ENCODE measurements at regions not wholly inside any gene's neighbourhood (a gene's known extent, or its start where the extent isn't known, plus 50 kb on each side); places are given as distances from the start of the nearest gene placed in this dataset.

- Histone ChIP-seq H3K27ac (ENCODE audit: low read depth, low read length, poor library complexity, severe bottlenecking) (no peak overlapping the region), H3K79me2 (ENCODE audit: insufficient read depth, low read depth, low read length) (no peaks in the 10 kb centered on the region), H3K9me3 (ENCODE audit: low read length) (no peaks in the 10 kb centered on the region), H2AFZ (ENCODE audit: low read length) (no peak overlapping the region), H3K4me3 (ENCODE audit: low read depth, low read length, poor library complexity, severe bottlenecking) (no peak overlapping the region), H3K4me1 (ENCODE audit: insufficient read depth, low read length, poor library complexity, severe bottlenecking) (no peaks in the 10 kb centered on the region), H3K9me2 (ENCODE audit: insufficient read depth, low read length) (no peaks in the 10 kb centered on the region), H3K36me3 (ENCODE audit: insufficient read depth, low read length) (no peaks in the 10 kb centered on the region), H3K4me2 (ENCODE audit: low read length) (no peak overlapping the region), H4K20me1 (ENCODE audit: insufficient read depth, low read length) (no peaks in the 10 kb centered on the region)
- no peak for DNase-seq (ENCODE audit: low spot score)
- TF ChIP-seq CTCF (conservative IDR thresholded peaks at IDR 0.05; ENCODE audit: low read length) (no peak), EZH2phosphoT487 (IDR thresholded peaks at IDR 0.05; ENCODE audit: borderline replicate concordance, low read depth, low read length) (no peak)
- intact Hi-C loops (cut with micrococcal nuclease; ENCODE audit: unreplicated experiment) = no loop called here
- ChIA-PET CTCF (ENCODE audit: unreplicated experiment) (no interaction called here), POLR2A (interaction anchor here (0.8 kb wide), 1 partner anchor 33 kb away, joined by 3 read pairs; no protein-coding TSS in a partner anchor)
- no TSS peak for BruUV-seq (replicated peaks)
These were observed 411.1 kb downstream of the SETD4 start for GRCh38 chr21:35649186-35649585.

GRCh38 chr21:35648512-35648911 is 411.8 kb downstream of the SETD4 start:
- Histone ChIP-seq H2AFZ (ENCODE audit: low read length) (no peak overlapping the region), H3K9me3 (ENCODE audit: low read length) (no peaks in the 10 kb centered on the region), H3K4me1 (ENCODE audit: insufficient read depth, low read length, poor library complexity, severe bottlenecking) (no peaks in the 10 kb centered on the region), H4K20me1 (ENCODE audit: insufficient read depth, low read length) (no peaks in the 10 kb centered on the region), H3K36me3 (ENCODE audit: insufficient read depth, low read length) (no peaks in the 10 kb centered on the region), H3K4me3 (ENCODE audit: low read depth, low read length, poor library complexity, severe bottlenecking) (no peak overlapping the region), H3K4me2 (ENCODE audit: low read length) (no peak overlapping the region), H3K9me2 (ENCODE audit: insufficient read depth, low read length) (no peaks in the 10 kb centered on the region), H3K27ac (ENCODE audit: low read depth, low read length, poor library complexity, severe bottlenecking) (no peak overlapping the region), H3K79me2 (ENCODE audit: insufficient read depth, low read depth, low read length) (no peaks in the 10 kb centered on the region)
- no peak for DNase-seq (ENCODE audit: low spot score)
- CTCF ChIA-PET (ENCODE audit: unreplicated experiment) = no interaction called here
- TF ChIP-seq EZH2phosphoT487 (IDR thresholded peaks at IDR 0.05; ENCODE audit: borderline replicate concordance, low read depth, low read length) = no peak
- no peak for TF ChIP-seq CTCF (conservative IDR thresholded peaks at IDR 0.05; ENCODE audit: low read length)
- POLR2A ChIA-PET = interaction anchor here (0.7 to 0.8 kb wide), 2 partner anchors 9 to 33 kb away, joined by 3 read pairs; no protein-coding TSS in a partner anchor
- intact Hi-C loops (cut with micrococcal nuclease; ENCODE audit: unreplicated experiment) = no loop called here
- no TSS peak for BruUV-seq (replicated peaks)

GRCh38 chr21:35646606-35647005 is 413.7 kb downstream of the SETD4 start:
- Histone ChIP-seq H3K27ac (ENCODE audit: low read depth, low read length, poor library complexity, severe bottlenecking) (no peak overlapping the region), H4K20me1 (ENCODE audit: insufficient read depth, low read length) (no peaks in the 10 kb centered on the region), H3K36me3 (ENCODE audit: insufficient read depth, low read length) (no peaks in the 10 kb centered on the region), H3K9me3 (ENCODE audit: low read length) (no peaks in the 10 kb centered on the region), H3K4me2 (ENCODE audit: low read length) (no peak overlapping the region), H3K4me3 (ENCODE audit: low read depth, low read length, poor library complexity, severe bottlenecking) (no peak overlapping the region), H3K79me2 (ENCODE audit: insufficient read depth, low read depth, low read length) (no peaks in the 10 kb centered on the region), H3K4me1 (ENCODE audit: insufficient read depth, low read length, poor library complexity, severe bottlenecking) (no peaks in the 10 kb centered on the region), H2AFZ (ENCODE audit: low read length) (no peak overlapping the region), H3K9me2 (ENCODE audit: insufficient read depth, low read length) (no peaks in the 10 kb centered on the region)
- intact Hi-C loops (cut with micrococcal nuclease; ENCODE audit: unreplicated experiment) = no loop called here
- ChIA-PET POLR2A (no interaction called here), CTCF (ENCODE audit: unreplicated experiment) (no interaction called here)
- no peak for DNase-seq (ENCODE audit: low spot score)
- TF ChIP-seq EZH2phosphoT487 (IDR thresholded peaks at IDR 0.05; ENCODE audit: borderline replicate concordance, low read depth, low read length) (no peak), CTCF (conservative IDR thresholded peaks at IDR 0.05; ENCODE audit: low read length) (no peak)
- BruUV-seq (replicated peaks) = no TSS peak

All from OCI-LY7 (cell line).